ENCODE measurements at regions not wholly inside any gene's neighbourhood (a gene's known extent, or its start where the extent isn't known, plus 50 kb on each side); places are given as distances from the start of the nearest gene placed in this dataset.
"Not testable (repeated sequence)": the region's sequence is repeated elsewhere in the genome, so short reads cannot be mapped to it uniquely, and the experiment has no call there.

GRCh38 chr10:124192664-124193308 is 99.4 kb upstream of the CHST15 start:
- in situ Hi-C loops (cut with MboI; ENCODE audit: low sequenced_read_pairs, unreplicated experiment); DNase-seq (ENCODE audit: low spot score): not testable (repeated sequence)
- TF ChIP-seq CTCF (IDR thresholded peaks at IDR 0.05; ENCODE audit: borderline replicate concordance, control extremely low read depth, extremely low read depth, insufficient read depth, missing control alignments): peak; percentile 29

GRCh38 chr10:124190476-124190875 is 97.1 kb upstream of the CHST15 start:
- DNase-seq (ENCODE audit: low spot score); in situ Hi-C loops (cut with MboI; ENCODE audit: low sequenced_read_pairs, unreplicated experiment): not testable (repeated sequence)

GRCh38 chr10:124186956-124187355 is 93.6 kb upstream of the CHST15 start:
- DNase-seq (ENCODE audit: low spot score): no peak
- TF ChIP-seq CTCF (IDR thresholded peaks at IDR 0.05; ENCODE audit: borderline replicate concordance, control extremely low read depth, extremely low read depth, insufficient read depth, missing control alignments): no peak
- in situ Hi-C loops (cut with MboI; ENCODE audit: low sequenced_read_pairs, unreplicated experiment): no loop called here

GRCh38 chr10:124185084-124185483 is 91.7 kb upstream of the CHST15 start:
- TF ChIP-seq CTCF (IDR thresholded peaks at IDR 0.05; ENCODE audit: borderline replicate concordance, control extremely low read depth, extremely low read depth, insufficient read depth, missing control alignments): no peak
- DNase-seq (ENCODE audit: low spot score): no peak
- in situ Hi-C loops (cut with MboI; ENCODE audit: low sequenced_read_pairs, unreplicated experiment): no loop called here

- no peak for DNase-seq (ENCODE audit: low spot score)
- no peak for TF ChIP-seq CTCF (IDR thresholded peaks at IDR 0.05; ENCODE audit: borderline replicate concordance, control extremely low read depth, extremely low read depth, insufficient read depth, missing control alignments)
- in situ Hi-C loops (cut with MboI; ENCODE audit: low sequenced_read_pairs, unreplicated experiment): no loop called here
Measured at GRCh38 chr10:124184208-124184830, 90.9 kb upstream of the CHST15 start.

- no peak for DNase-seq (ENCODE audit: low spot score)
- TF ChIP-seq CTCF (IDR thresholded peaks at IDR 0.05; ENCODE audit: borderline replicate concordance, control extremely low read depth, extremely low read depth, insufficient read depth, missing control alignments): no peak
- in situ Hi-C loops (cut with MboI; ENCODE audit: low sequenced_read_pairs, unreplicated experiment): no loop called here
Measured at GRCh38 chr10:124183617-124184016, 90.2 kb upstream of the CHST15 start.

GRCh38 chr10:124182088-124182541 is 88.7 kb upstream of the CHST15 start:
- TF ChIP-seq CTCF (IDR thresholded peaks at IDR 0.05; ENCODE audit: borderline replicate concordance, control extremely low read depth, extremely low read depth, insufficient read depth, missing control alignments): no peak
- in situ Hi-C loops (cut with MboI; ENCODE audit: low sequenced_read_pairs, unreplicated experiment): no loop called here
- no peak for DNase-seq (ENCODE audit: low spot score)

Measured in GM13976 (cell line).